PFSK-1 (cell line): ENCODE measurements at regions not wholly inside any gene's neighbourhood (a gene's known extent, or its start where the extent isn't known, plus 50 kb on each side); places are given as distances from the start of the nearest gene placed in this dataset.

ENCODE experiments used
- FOXP2 ChIP-seq: optimal IDR thresholded peaks from 2 replicates; pipeline ENCODE3; 2011; ENCODE audit warnings: borderline replicate concordance, control low read depth, inconsistent platforms; ENCODE audit not compliant: insufficient read depth; ENCODE audit errors: extremely low read length, extremely low read depth
- POLR2AphosphoS5 ChIP-seq: IDR thresholded peaks from 2 replicates; pipeline ENCODE4 v1.6.1; 2012; ENCODE audit warnings: low read depth, mild to moderate bottlenecking, control low read depth, low read length, moderate library complexity
- SIN3A ChIP-seq: IDR thresholded peaks from 2 replicates; pipeline ENCODE4 v1.6.1; 2012; ENCODE audit warnings: mild to moderate bottlenecking, low read length, moderate library complexity, borderline replicate concordance; ENCODE audit not compliant: insufficient read depth
- TAF1 ChIP-seq: IDR thresholded peaks from 2 replicates; pipeline ENCODE4 v1.6.1; 2012; ENCODE audit warnings: low read length, control low read depth, borderline replicate concordance; ENCODE audit not compliant: insufficient read depth
- TF ChIP-seq, protein P1 (sequence below), 2 experiments: IDR thresholded peaks; 2 replicates each; pipeline versions ENCODE4 v1.6.1 to v1.8.0; 2011 to 2012; ENCODE audit warnings: low read depth in 2 of 2, low read length in 2 of 2, control low read depth in 1 of 2, inconsistent platforms in 1 of 2, mild to moderate bottlenecking in 1 of 2, moderate library complexity in 1 of 2; ENCODE audit not compliant: insufficient read depth in 1 of 2

DNA sequence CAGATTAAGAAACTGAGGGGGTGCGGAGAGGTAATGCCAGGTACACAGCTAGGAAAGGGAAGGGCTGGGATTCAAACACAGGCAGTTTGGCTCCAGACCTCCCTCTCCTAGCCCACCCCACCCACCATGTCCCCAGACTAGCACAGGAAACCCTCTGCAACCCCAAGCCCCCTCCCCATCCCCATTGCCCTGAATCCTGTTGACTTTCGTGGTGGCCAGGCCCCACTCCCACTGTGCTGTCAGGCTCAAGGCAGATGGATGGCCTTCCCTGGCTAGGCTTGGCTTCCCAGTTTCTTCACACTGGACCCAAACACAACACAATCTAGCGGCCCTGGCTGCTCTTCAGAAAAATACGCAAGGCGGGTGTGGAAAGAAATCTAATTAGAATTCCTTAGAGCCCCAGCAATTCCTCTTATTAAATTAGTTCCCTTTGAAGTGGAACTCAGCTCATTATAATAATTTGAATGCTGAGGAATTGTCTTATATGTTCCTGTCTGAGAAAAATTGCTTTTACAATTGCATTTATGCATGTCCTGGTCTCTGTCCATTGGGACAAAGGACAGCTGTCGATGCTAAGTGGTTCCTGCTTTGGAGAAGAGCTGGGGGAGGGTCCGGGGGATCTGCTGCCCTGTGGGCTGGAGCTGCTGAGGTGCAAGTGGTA is 97.4 kb downstream of the SYF2 start:
- TF ChIP-seq POLR2AphosphoS5 (no peak), SIN3A (no peak)

DNA sequence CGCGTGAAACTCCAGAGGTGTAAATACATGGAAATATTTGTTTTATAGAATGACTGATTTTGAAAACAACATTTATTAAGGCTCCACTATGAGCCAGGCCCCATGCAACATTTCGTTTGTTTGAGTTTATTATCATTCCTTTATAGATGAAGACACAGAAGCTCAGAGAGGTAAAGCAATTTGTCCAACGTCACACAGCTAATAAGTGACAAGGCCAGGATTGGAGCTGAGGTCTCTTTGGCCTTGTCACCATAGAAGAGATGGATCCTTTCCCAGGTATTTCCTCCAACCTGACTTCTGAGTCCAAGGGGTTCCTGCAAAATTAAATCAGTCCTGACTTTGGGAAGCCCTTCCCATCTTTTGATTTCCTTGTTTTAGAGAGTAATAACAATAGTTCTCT is 98.0 kb downstream of the SYF2 start:
- no peak for TF ChIP-seq FOXP2

DNA sequence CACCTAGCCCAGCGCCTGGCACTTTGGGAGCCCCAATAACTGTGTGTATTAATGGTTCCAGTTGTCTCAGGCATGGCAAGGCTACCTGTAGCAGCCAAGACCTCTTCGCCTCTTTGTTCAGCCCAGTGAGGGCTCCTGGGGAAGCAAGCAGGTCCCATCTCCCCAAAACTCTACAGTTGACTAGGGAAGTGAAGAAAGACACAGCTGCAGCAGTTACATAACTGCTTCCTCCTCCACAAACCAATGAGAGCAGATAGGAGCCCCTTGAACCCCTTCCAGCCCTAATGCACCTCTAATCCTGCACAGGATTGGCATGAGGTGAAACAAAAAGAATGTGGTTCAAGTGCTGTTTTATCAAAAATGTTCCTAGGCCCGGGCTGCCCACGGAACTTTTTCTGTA is 100.5 kb downstream of the SYF2 start:
- TF ChIP-seq POLR2AphosphoS5 (no peak), FOXP2 (no peak), SIN3A (no peak), TAF1 (no peak)
- TF ChIP-seq, protein P1, sequence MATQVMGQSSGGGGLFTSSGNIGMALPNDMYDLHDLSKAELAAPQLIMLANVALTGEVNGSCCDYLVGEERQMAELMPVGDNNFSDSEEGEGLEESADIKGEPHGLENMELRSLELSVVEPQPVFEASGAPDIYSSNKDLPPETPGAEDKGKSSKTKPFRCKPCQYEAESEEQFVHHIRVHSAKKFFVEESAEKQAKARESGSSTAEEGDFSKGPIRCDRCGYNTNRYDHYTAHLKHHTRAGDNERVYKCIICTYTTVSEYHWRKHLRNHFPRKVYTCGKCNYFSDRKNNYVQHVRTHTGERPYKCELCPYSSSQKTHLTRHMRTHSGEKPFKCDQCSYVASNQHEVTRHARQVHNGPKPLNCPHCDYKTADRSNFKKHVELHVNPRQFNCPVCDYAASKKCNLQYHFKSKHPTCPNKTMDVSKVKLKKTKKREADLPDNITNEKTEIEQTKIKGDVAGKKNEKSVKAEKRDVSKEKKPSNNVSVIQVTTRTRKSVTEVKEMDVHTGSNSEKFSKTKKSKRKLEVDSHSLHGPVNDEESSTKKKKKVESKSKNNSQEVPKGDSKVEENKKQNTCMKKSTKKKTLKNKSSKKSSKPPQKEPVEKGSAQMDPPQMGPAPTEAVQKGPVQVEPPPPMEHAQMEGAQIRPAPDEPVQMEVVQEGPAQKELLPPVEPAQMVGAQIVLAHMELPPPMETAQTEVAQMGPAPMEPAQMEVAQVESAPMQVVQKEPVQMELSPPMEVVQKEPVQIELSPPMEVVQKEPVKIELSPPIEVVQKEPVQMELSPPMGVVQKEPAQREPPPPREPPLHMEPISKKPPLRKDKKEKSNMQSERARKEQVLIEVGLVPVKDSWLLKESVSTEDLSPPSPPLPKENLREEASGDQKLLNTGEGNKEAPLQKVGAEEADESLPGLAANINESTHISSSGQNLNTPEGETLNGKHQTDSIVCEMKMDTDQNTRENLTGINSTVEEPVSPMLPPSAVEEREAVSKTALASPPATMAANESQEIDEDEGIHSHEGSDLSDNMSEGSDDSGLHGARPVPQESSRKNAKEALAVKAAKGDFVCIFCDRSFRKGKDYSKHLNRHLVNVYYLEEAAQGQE (IDR thresholded peaks at IDR 0.05; ENCODE audit: insufficient read depth in 1 of 2, low read depth in 2 of 2, low read length in 2 of 2), result no peak

DNA sequence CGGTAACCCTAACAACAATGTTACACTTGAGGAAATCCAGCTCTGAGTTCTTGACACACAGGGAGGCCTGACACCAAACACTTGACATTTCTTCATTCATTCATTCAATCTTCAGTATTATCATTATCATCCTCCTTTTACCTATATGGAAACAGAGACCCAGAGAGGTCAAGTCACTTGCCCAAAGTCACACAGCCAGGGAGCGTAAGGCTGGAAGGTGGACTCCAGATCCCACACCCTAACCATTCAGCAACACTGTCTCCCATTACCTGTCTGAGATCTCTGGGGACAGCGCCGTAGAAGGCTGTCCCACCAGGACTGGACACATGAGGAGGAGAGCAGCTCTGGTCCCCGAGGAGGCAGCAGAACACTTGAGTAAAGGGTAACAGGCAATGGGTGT is 101.4 kb downstream of the SYF2 start:
- no peak for TF ChIP-seq POLR2AphosphoS5
- TF ChIP-seq TAF1, result no peak
- TF ChIP-seq SIN3A, result no peak
- TF ChIP-seq, protein P1 (IDR thresholded peaks at IDR 0.05; ENCODE audit: insufficient read depth in 1 of 2, low read depth in 2 of 2, low read length in 2 of 2), result no peak
- TF ChIP-seq FOXP2, result no peak

DNA sequence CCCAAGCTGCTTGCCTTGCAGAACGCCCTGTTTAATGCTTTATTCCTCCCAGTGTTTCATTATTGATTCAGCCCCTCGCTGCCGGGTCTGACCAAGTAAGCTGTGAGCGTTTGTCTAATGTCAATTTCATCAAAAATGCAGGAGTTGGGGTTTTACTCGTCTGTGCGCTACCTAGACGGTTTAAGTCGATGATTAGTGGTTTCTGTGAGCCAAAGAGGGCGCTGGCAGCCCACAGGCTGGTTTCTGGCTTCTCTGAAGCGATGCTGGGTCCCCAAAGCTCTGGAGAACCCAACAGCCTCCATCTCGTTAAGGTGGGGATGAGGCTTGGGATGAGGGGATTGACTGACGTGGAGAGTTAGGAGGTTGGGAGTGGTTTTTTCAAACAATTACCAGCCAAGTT is 102.9 kb downstream of the SYF2 start:
- TF ChIP-seq FOXP2 (no peak), SIN3A (no peak), TAF1 (no peak)
- TF ChIP-seq, protein P1 (IDR thresholded peaks at IDR 0.05; ENCODE audit: insufficient read depth in 1 of 2, low read depth in 2 of 2, low read length in 2 of 2), result no peak

DNA sequence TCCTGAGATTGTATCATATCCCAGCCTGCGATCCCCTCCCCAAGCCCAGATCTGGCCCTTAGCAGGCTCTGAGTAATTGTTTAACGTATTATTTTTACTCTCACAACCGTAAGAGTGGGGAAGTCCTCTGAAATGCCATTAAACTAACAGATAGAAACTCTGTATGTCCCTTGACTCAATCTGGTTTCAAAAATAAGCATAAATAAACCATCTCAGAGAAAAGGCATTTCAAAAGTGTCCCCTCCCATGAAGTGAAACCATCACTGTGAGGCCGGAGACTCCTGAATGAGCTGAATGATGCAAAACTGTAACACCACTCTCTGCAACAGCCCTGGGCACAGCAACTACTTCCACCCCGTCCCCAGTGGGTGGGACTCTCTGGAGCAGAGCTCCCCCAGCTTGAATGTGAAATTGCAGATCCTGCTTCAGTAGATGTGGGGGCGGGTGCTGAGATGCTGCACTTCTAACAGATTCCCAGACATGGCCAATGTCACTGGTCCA is 104.1 kb downstream of the SYF2 start:
- TF ChIP-seq, protein P1 (IDR thresholded peaks at IDR 0.05; ENCODE audit: insufficient read depth in 1 of 2, low read depth in 2 of 2, low read length in 2 of 2), result no peak
